C4-2B (cell line): ENCODE measurements at regions not wholly inside any gene's neighbourhood (a gene's known extent, or its start where the extent isn't known, plus 50 kb on each side); places are given as distances from the start of the nearest gene placed in this dataset.
"Not testable (repeated sequence)": the region's sequence is repeated elsewhere in the genome, so short reads cannot be mapped to it uniquely, and the experiment has no call there.

Experiments used
- H3K27ac ChIP-seq: fragments of 450-650 bp; 2 replicates; pipeline ENCODE4 v1.5.1; 2017

GRCh38 chr9:66278809-66279208 lies 541.9 kb downstream of the FOXD4L4 start:
- H3K27ac ChIP-seq: not testable (repeated sequence)
